HT1080 (cell line): ENCODE measurements at regions not wholly inside any gene's neighbourhood (a gene's known extent, or its start where the extent isn't known, plus 50 kb on each side); places are given as distances from the start of the nearest gene placed in this dataset.
"Not testable (repeated sequence)": the region's sequence is repeated elsewhere in the genome, so short reads cannot be mapped to it uniquely, and the experiment has no call there.

Source experiments
- DNase-seq: peaks from one replicate; pipeline ENCODE4 v3.0.0-alpha.2; 2015; ENCODE audit warnings: low read depth

DNA sequence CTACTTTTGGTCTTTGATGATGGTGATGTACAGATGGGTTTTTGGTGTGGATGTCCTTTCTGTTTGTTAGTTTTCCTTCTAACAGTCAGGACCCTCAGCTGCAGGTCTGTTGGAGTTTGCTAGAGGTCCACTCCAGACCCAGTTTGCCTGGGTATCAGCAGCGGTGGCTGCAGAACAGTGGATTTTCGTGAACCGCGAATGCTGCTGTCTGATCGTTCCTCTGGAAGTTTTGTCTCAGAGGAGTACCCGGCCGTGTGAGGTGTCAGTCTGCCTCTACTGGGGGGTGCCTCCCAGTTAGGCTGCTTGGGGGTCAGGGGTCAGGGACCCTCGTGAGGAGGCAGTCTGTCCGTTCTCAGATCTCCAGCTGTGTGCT is 56.6 kb upstream of the TNFAIP8 start:
- DNase-seq = not testable (repeated sequence)

GRCh38 chr5:119299615-119300310 is 56.1 kb upstream of the TNFAIP8 start:
- not testable (repeated sequence) for DNase-seq

DNA sequence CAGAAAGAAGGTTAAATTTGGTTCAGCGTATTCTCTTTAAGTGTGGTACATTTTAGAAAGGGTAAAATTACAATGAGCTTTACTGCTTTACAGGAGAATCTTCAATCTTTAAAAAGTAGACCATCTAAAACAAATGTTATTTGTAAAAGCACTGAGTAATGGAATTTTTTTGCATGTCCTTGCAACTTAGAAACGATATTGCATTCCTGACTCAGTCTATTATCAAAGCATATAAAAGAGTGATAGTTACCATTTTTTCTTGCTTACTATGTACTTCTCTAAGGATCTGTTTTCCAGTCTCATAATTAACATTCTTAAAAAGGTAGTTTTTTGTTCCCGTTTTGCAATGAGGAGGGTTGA is 55.5 kb upstream of the TNFAIP8 start:
- no peak for DNase-seq

DNA sequence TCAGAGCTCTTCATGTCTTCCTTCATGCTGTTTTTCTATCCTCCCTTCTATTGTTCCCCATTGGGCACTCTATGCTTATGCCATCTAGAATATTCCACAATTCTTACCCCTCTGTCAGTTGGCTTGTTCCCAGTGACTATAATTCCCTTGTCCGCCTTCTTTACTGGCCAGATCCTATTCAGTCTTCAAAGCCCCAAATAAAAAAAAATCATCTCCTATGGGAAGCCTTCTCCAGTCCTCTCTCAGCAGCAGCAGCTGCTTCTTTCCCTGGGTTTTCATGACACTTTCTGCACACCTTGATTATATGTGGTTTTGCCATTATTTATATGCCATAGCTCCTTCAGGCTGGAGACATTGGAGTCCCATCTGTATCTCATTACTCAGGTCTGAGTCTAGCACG is 54.6 kb upstream of the TNFAIP8 start:
- DNase-seq = no peak

GRCh38 chr5:119301906-119302305 is 53.9 kb upstream of the TNFAIP8 start:
- DNase-seq = no peak

DNA sequence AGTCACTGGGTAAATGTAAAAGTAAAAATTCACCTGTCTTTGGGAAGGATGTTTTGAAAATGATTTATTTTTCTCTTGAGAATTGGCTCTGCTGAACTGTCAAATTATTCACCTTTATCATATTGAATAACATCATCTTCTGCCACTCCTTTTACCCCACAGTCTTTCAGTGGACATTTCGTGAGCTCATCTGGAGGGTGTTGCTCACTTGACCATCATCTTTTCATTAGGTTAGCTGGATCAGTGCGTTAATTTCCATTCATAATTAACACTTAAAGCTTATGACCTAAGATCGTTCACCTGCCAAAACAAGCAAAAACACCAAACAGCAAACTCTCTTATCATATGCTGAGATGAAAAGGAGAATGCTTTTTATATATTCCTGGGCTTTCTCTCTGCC is 53.4 kb upstream of the TNFAIP8 start:
- no peak for DNase-seq

GRCh38 chr5:119302916-119303897 is 52.6 kb upstream of the TNFAIP8 start:
- DNase-seq = peak; percentile 96

GRCh38 chr5:119304439-119305211 is 51.2 kb upstream of the TNFAIP8 start:
- peak; percentile 30 for DNase-seq
